H9 (cell line): ENCODE measurements at regions not wholly inside any gene's neighbourhood (a gene's known extent, or its start where the extent isn't known, plus 50 kb on each side); places are given as distances from the start of the nearest gene placed in this dataset.

Source experiments
- DNase-seq: peaks from one replicate; pipeline ENCODE4 v3.0.0-alpha.2; 2017
- H2AFZ ChIP-seq: one replicate; pipeline ENCODE4 v1.6.1; 2013; ENCODE audit warnings: mild to moderate bottlenecking, low read length, control low read depth, moderate library complexity
- H2AK5ac ChIP-seq: 2 replicates; pipeline ENCODE4 v1.6.1; 2013; ENCODE audit warnings: low read length, control low read depth, mixed read lengths; ENCODE audit not compliant: insufficient read length
- H2BK120ac ChIP-seq: one replicate; pipeline ENCODE4 v1.6.1; 2013; ENCODE audit warnings: low read depth, mild to moderate bottlenecking, low read length, control low read depth, inconsistent platforms; ENCODE audit not compliant: poor library complexity, severe bottlenecking
- H2BK12ac ChIP-seq: 2 replicates; pipeline ENCODE4 v1.6.1; 2013; ENCODE audit warnings: low read length, control low read depth, mixed read lengths, low read depth; ENCODE audit not compliant: insufficient read length
- H2BK15ac ChIP-seq: 2 replicates; pipeline ENCODE4 v1.6.1; 2013; ENCODE audit warnings: low read depth, low read length, control low read depth
- H2BK20ac ChIP-seq: one replicate; pipeline ENCODE4 v1.6.1; 2013; ENCODE audit warnings: low read depth, mild to moderate bottlenecking, low read length, control low read depth, inconsistent platforms; ENCODE audit not compliant: poor library complexity, severe bottlenecking
- H2BK5ac ChIP-seq: 2 replicates; pipeline ENCODE4 v1.6.1; 2013; ENCODE audit warnings: low read length, control low read depth, mixed read lengths; ENCODE audit not compliant: insufficient read length
- H3K14ac ChIP-seq: 2 replicates; pipeline ENCODE4 v1.6.1; 2013; ENCODE audit warnings: low read length, control low read depth; ENCODE audit not compliant: insufficient read depth
- H3K18ac ChIP-seq: 2 replicates; pipeline ENCODE4 v1.6.1; 2013; ENCODE audit warnings: low read depth, mild to moderate bottlenecking, mixed read lengths, low read length, control low read depth; ENCODE audit not compliant: insufficient read length
- H3K23ac ChIP-seq: 2 replicates; pipeline ENCODE4 v1.6.1; 2013; ENCODE audit warnings: low read length, control low read depth, mixed read lengths, low read depth; ENCODE audit not compliant: insufficient read length
- H3K23me2 ChIP-seq: 2 replicates; pipeline ENCODE4 v1.6.1; 2013; ENCODE audit warnings: low read depth, mild to moderate bottlenecking, mixed read lengths, low read length, control low read depth; ENCODE audit not compliant: insufficient read length, poor library complexity, severe bottlenecking
- H3K27ac ChIP-seq: 2 replicates; pipeline ENCODE4 v1.5.1; 2013; ENCODE audit warnings: low read length, control low read depth, mixed read lengths, low read depth; ENCODE audit not compliant: insufficient read length
- H3K27me3 ChIP-seq: 2 replicates; pipeline ENCODE4 v1.6.1; 2013; ENCODE audit warnings: low read length, control low read depth, inconsistent platforms; ENCODE audit not compliant: insufficient read depth
- H3K4ac ChIP-seq: 2 replicates; pipeline ENCODE4 v1.6.1; 2013; ENCODE audit warnings: low read depth, mild to moderate bottlenecking, control low read depth, inconsistent platforms, low read length, moderate library complexity
- H3K4me1 ChIP-seq: 2 replicates; pipeline ENCODE4 v1.6.1; 2013; ENCODE audit warnings: low read length, control low read depth, inconsistent platforms; ENCODE audit not compliant: insufficient read depth
- H3K4me2 ChIP-seq: 2 replicates; pipeline ENCODE4 v1.6.1; 2013; ENCODE audit warnings: low read length, control low read depth, mixed read lengths; ENCODE audit not compliant: insufficient read length, insufficient read depth
- H3K56ac ChIP-seq: 2 replicates; pipeline ENCODE4 v1.6.1; 2013; ENCODE audit warnings: low read depth, mild to moderate bottlenecking, mixed read lengths, low read length, control low read depth; ENCODE audit not compliant: insufficient read length
- H3K79me1 ChIP-seq: 2 replicates; pipeline ENCODE4 v1.6.1; 2013; ENCODE audit warnings: low read depth, mild to moderate bottlenecking, moderate library complexity, low read length, control low read depth, inconsistent platforms; ENCODE audit not compliant: insufficient read depth, poor library complexity, severe bottlenecking
- H3K79me2 ChIP-seq: 2 replicates; pipeline ENCODE4 v1.6.1; 2013; ENCODE audit warnings: low read length, control low read depth, inconsistent platforms; ENCODE audit not compliant: insufficient read depth
- H3K9ac ChIP-seq: 2 replicates; pipeline ENCODE4 v1.6.1; 2013; ENCODE audit warnings: low read length, control low read depth, mixed read lengths; ENCODE audit not compliant: insufficient read length; ENCODE audit errors: extremely low read depth
- H3K9me3 ChIP-seq: one replicate; pipeline ENCODE4 v1.6.1; 2013; ENCODE audit warnings: low read depth, low read length, inconsistent platforms; ENCODE audit not compliant: control insufficient read depth
- H3T11ph ChIP-seq: one replicate; pipeline ENCODE4 v1.6.1; 2013; ENCODE audit warnings: mild to moderate bottlenecking, low read length, control low read depth, inconsistent platforms
- H4K20me1 ChIP-seq: one replicate; pipeline ENCODE4 v1.6.1; 2013; ENCODE audit not compliant: control insufficient read depth, insufficient read length, insufficient read depth
- H4K5ac ChIP-seq: 2 replicates; pipeline ENCODE4 v1.6.1; 2013; ENCODE audit warnings: low read depth, mild to moderate bottlenecking, mixed read lengths, low read length, control low read depth; ENCODE audit not compliant: insufficient read length
- H4K8ac ChIP-seq: replicated peaks from 2 replicates; pipeline ENCODE4 v1.6.1; 2013; ENCODE audit warnings: low read length, control low read depth, mixed read lengths, low read depth; ENCODE audit not compliant: insufficient read length
- H4K91ac ChIP-seq: 2 replicates; pipeline ENCODE4 v1.6.1; 2013; ENCODE audit warnings: low read depth, mild to moderate bottlenecking, moderate library complexity, mixed read lengths, low read length, control low read depth; ENCODE audit not compliant: insufficient read length
- H3K27ac Mint-ChIP-seq, 3 experiments: 2 replicates in 2 of 3; 3 replicates in 1 of 3; pipeline ENCODE4 v1.8.0; 2020 to 2021; ENCODE audit warnings: mixed read lengths in 3 of 3, mild to moderate bottlenecking in 1 of 3, moderate library complexity in 1 of 3
- H3K27me3 Mint-ChIP-seq: 2 replicates; pipeline ENCODE4 v1.8.0; 2021; ENCODE audit warnings: low read depth, mild to moderate bottlenecking, moderate library complexity, mixed read lengths
- H3K36me3 Mint-ChIP-seq, 3 experiments: 2 replicates in 2 of 3; 3 replicates in 1 of 3; pipeline ENCODE4 v1.8.0; 2020 to 2021; ENCODE audit warnings: low read depth in 3 of 3, mixed read lengths in 3 of 3; ENCODE audit not compliant: insufficient read depth in 1 of 3
- H3K4me1 Mint-ChIP-seq, 2 experiments: 2 replicates each; pipeline ENCODE4 v1.8.0; 2020; ENCODE audit warnings: mixed read lengths in 2 of 2
- H3K4me3 Mint-ChIP-seq, 2 experiments: 2 replicates in 1 of 2; 3 replicates in 1 of 2; pipeline ENCODE4 v1.8.0; 2020 to 2021; ENCODE audit warnings: mild to moderate bottlenecking in 2 of 2, mixed read lengths in 2 of 2, moderate library complexity in 1 of 2
- H3K9me3 Mint-ChIP-seq, 2 experiments: 2 replicates in 1 of 2; 3 replicates in 1 of 2; pipeline ENCODE4 v1.8.0; 2020; ENCODE audit warnings: mild to moderate bottlenecking in 2 of 2, mixed read lengths in 2 of 2, moderate library complexity in 1 of 2
- CTCF ChIP-seq: fragments of 200-600 bp; sonication (generic); conservative IDR thresholded peaks from 3 replicates; pipeline ENCODE4 v1.8.0; 2021; ENCODE audit warnings: antibody characterized with exemption, mild to moderate bottlenecking

DNA sequence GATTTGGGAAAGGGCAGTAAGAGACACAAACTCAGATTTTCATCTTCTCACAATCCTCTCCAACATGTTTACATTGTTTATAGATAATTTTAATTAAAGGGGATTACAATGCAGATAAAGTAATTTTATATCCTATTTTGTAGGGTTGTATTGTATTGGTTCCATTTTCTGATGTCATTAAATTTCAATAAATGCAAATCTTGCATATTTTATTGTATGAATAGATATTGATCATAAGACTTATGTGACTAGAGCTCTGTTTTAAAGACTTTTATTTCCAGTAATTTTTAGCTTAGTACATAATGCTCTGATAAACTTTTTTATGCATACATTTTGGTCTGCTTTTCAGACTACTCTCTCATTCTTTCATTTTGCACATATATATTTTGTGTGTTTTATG is 819.6 kb downstream of the TSN start:
- H3K4me1 Mint-ChIP-seq: peaks cover 0 to 4% of the 10 kb centered on the region in 2 experiments; a peak in 2 of 4 replicates
- no peak overlapping the region for H2BK12ac ChIP-seq
- H3K4me1 ChIP-seq: no peaks in the 10 kb centered on the region
- no peak overlapping the region for H2BK15ac ChIP-seq
- no peaks in the 10 kb centered on the region for H3K23me2 ChIP-seq
- no peaks in the 10 kb centered on the region for H3K79me2 ChIP-seq
- no peak overlapping the region for H3K23ac ChIP-seq
- no peak overlapping the region for H4K91ac ChIP-seq
- no peak overlapping the region for H2AFZ ChIP-seq
- H3K4ac ChIP-seq: no peak overlapping the region
- TF ChIP-seq CTCF: no peak
- no peak overlapping the region for H2AK5ac ChIP-seq
- no peaks in the 10 kb centered on the region for H3K9me3 Mint-ChIP-seq
- H3K9me3 ChIP-seq: no peaks in the 10 kb centered on the region
- no peaks in the 10 kb centered on the region for H3K36me3 Mint-ChIP-seq
- no peak overlapping the region for H3K4me3 Mint-ChIP-seq
- H4K5ac ChIP-seq: no peak overlapping the region
- no peak overlapping the region for H3K9ac ChIP-seq
- no peak for DNase-seq
- no peak overlapping the region for H3K27ac ChIP-seq
- H2BK5ac ChIP-seq: no peak overlapping the region
- H3K14ac ChIP-seq: no peak overlapping the region
- no peak overlapping the region for H3K56ac ChIP-seq
- H3K27me3 Mint-ChIP-seq: no peaks in the 10 kb centered on the region
- no peaks in the 10 kb centered on the region for H3K27me3 ChIP-seq
- no peak overlapping the region for H2BK20ac ChIP-seq
- H4K8ac ChIP-seq: no peak overlapping the region
- no peak overlapping the region for H3K18ac ChIP-seq
- no peak overlapping the region for H3K27ac Mint-ChIP-seq
- H2BK120ac ChIP-seq: no peak overlapping the region
- no peaks in the 10 kb centered on the region for H3K79me1 ChIP-seq
- no peaks in the 10 kb centered on the region for H4K20me1 ChIP-seq
- H3K4me2 ChIP-seq: no peak overlapping the region
- H3T11ph ChIP-seq: no peak overlapping the region
